ENCODE measurements at regions not wholly inside any gene's neighbourhood (a gene's known extent, or its start where the extent isn't known, plus 50 kb on each side); places are given as distances from the start of the nearest gene placed in this dataset.

GRCh38 chr13:84668637-84669036 lies 786.4 kb upstream of the SLITRK1 start (continued):
- TF ChIP-seq POLR2AphosphoS5 (IDR thresholded peaks at IDR 0.05; ENCODE audit: low read depth): no peak
- TF ChIP-seq, protein P1, sequence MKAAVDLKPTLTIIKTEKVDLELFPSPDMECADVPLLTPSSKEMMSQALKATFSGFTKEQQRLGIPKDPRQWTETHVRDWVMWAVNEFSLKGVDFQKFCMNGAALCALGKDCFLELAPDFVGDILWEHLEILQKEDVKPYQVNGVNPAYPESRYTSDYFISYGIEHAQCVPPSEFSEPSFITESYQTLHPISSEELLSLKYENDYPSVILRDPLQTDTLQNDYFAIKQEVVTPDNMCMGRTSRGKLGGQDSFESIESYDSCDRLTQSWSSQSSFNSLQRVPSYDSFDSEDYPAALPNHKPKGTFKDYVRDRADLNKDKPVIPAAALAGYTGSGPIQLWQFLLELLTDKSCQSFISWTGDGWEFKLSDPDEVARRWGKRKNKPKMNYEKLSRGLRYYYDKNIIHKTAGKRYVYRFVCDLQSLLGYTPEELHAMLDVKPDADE (IDR thresholded peaks at IDR 0.05): no peak
- no peak for TF ChIP-seq ZNF114 (CRISPR knock-in tag; IDR thresholded peaks at IDR 0.05)
- no peak for TF ChIP-seq JUNB (IDR thresholded peaks at IDR 0.05; ENCODE audit: unreplicated experiment)
- no peak for TF ChIP-seq STAT1 (IDR thresholded peaks at IDR 0.05; ENCODE audit: unreplicated experiment)
- TF ChIP-seq, protein P2, sequence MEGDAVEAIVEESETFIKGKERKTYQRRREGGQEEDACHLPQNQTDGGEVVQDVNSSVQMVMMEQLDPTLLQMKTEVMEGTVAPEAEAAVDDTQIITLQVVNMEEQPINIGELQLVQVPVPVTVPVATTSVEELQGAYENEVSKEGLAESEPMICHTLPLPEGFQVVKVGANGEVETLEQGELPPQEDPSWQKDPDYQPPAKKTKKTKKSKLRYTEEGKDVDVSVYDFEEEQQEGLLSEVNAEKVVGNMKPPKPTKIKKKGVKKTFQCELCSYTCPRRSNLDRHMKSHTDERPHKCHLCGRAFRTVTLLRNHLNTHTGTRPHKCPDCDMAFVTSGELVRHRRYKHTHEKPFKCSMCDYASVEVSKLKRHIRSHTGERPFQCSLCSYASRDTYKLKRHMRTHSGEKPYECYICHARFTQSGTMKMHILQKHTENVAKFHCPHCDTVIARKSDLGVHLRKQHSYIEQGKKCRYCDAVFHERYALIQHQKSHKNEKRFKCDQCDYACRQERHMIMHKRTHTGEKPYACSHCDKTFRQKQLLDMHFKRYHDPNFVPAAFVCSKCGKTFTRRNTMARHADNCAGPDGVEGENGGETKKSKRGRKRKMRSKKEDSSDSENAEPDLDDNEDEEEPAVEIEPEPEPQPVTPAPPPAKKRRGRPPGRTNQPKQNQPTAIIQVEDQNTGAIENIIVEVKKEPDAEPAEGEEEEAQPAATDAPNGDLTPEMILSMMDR (conservative IDR thresholded peaks at IDR 0.05; ENCODE audit: low read depth in 2 of 2): no peak
- no peak for TF ChIP-seq EZH2 (IDR thresholded peaks at IDR 0.05; ENCODE audit: low read depth, unreplicated experiment)
- no peak for TF ChIP-seq ZNF331 (CRISPR knock-in tag; IDR thresholded peaks at IDR 0.05; ENCODE audit: low read depth)

GRCh38 chr13:84662491-84662890 lies 780.2 kb upstream of the SLITRK1 start:
- no peaks in the 10 kb centered on the region for H3K27me3 Mint-ChIP-seq (ENCODE audit: insufficient read depth, low read depth, poor library complexity)
- H4K20me1 ChIP-seq (replicated peaks; ENCODE audit: insufficient read depth): no peaks in the 10 kb centered on the region
- H3K27ac Mint-ChIP-seq: peak overlapping the region; percentile 60; the same call in 1 of the 2 replicates
- peaks cover 5% of the 10 kb centered on the region; the same call in 2 of the 3 replicates for H3K36me3 Mint-ChIP-seq (ENCODE audit: low read depth)
- H3K4me2 ChIP-seq: no peak overlapping the region
- H3K27me3 ChIP-seq (ENCODE audit: insufficient read depth): no peaks in the 10 kb centered on the region
- H3K4me1 Mint-ChIP-seq: peaks cover 20% of the 10 kb centered on the region
- H3K9me2 ChIP-seq (ENCODE audit: insufficient read depth): no peaks in the 10 kb centered on the region
- H3K36me3 ChIP-seq (ENCODE audit: insufficient read depth): no peaks in the 10 kb centered on the region
- no peak overlapping the region for H3K4me3 ChIP-seq
- peaks cover 8% of the 10 kb centered on the region for H3K4me1 ChIP-seq (ENCODE audit: insufficient read depth)
- no peak overlapping the region for H3K27ac ChIP-seq (ENCODE audit: low read depth)
- H3K4me3 Mint-ChIP-seq: no peak overlapping the region
- no peaks in the 10 kb centered on the region for H3F3A ChIP-seq (replicated peaks; ENCODE audit: low read depth)
- no peak overlapping the region for H2AFZ ChIP-seq
- TF ChIP-seq POLR2AphosphoS5 (IDR thresholded peaks at IDR 0.05; ENCODE audit: low read depth) (no peak), ZNF114 (CRISPR knock-in tag; IDR thresholded peaks at IDR 0.05) (no peak), JUNB (IDR thresholded peaks at IDR 0.05; ENCODE audit: unreplicated experiment) (no peak), NANOG (IDR thresholded peaks at IDR 0.05; ENCODE audit: borderline replicate concordance) (no peak), EZH2 (IDR thresholded peaks at IDR 0.05; ENCODE audit: low read depth, unreplicated experiment) (no peak)
- TF ChIP-seq, protein P2 (conservative IDR thresholded peaks at IDR 0.05; ENCODE audit: low read depth in 2 of 2): no peak
- TF ChIP-seq, protein P3, sequence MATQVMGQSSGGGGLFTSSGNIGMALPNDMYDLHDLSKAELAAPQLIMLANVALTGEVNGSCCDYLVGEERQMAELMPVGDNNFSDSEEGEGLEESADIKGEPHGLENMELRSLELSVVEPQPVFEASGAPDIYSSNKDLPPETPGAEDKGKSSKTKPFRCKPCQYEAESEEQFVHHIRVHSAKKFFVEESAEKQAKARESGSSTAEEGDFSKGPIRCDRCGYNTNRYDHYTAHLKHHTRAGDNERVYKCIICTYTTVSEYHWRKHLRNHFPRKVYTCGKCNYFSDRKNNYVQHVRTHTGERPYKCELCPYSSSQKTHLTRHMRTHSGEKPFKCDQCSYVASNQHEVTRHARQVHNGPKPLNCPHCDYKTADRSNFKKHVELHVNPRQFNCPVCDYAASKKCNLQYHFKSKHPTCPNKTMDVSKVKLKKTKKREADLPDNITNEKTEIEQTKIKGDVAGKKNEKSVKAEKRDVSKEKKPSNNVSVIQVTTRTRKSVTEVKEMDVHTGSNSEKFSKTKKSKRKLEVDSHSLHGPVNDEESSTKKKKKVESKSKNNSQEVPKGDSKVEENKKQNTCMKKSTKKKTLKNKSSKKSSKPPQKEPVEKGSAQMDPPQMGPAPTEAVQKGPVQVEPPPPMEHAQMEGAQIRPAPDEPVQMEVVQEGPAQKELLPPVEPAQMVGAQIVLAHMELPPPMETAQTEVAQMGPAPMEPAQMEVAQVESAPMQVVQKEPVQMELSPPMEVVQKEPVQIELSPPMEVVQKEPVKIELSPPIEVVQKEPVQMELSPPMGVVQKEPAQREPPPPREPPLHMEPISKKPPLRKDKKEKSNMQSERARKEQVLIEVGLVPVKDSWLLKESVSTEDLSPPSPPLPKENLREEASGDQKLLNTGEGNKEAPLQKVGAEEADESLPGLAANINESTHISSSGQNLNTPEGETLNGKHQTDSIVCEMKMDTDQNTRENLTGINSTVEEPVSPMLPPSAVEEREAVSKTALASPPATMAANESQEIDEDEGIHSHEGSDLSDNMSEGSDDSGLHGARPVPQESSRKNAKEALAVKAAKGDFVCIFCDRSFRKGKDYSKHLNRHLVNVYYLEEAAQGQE (IDR thresholded peaks at IDR 0.05; ENCODE audit: unreplicated experiment): no peak
- no peak for ATAC-seq
- H3K79me2 ChIP-seq (replicated peaks; ENCODE audit: insufficient read depth): no peaks in the 10 kb centered on the region
- H3K9me3 Mint-ChIP-seq: no peaks in the 10 kb centered on the region; the same call in 2 of the 3 replicates
- no peak for DNase-seq (ENCODE audit: low spot score)
